Adrenal gland (tissue), 5 donors: ENCODE measurements at regions not wholly inside any gene's neighbourhood (a gene's known extent, or its start where the extent isn't known, plus 50 kb on each side); places are given as distances from the start of the nearest gene placed in this dataset.

Experiments
- CTCF ChIP-seq, 6 experiments: fragments of 450-650 bp in 4 of 6; fragments of 200-600 bp in 2 of 6; sonication (generic) in 1 of 6; IDR thresholded peaks; 1 replicate in 5 of 6; 2 replicates in 1 of 6; pipeline versions ENCODE4 v1.5.1 to v1.8.0; 2016 to 2021; ENCODE audit warnings: antibody characterized with exemption in 6 of 6, mild to moderate bottlenecking in 2 of 6, moderate library complexity in 1 of 6
- POLR2A ChIP-seq, 2 donors: fragments of 450-650 bp; IDR thresholded peaks; one replicate each; pipeline ENCODE4 v1.6.1; 2017; ENCODE audit warnings: antibody characterized with exemption in 2 of 2, mild to moderate bottlenecking in 2 of 2, moderate library complexity in 1 of 2
- donor health status: DM: no; HTN: no; CAD: no.

- no peak for TF ChIP-seq POLR2A (IDR thresholded peaks at IDR 0.05)
- TF ChIP-seq CTCF (IDR thresholded peaks at IDR 0.05): no peak
Observed at GRCh38 chr13:108020027-108020426, 195.3 kb downstream of the LIG4 start.
